ENCODE measurements at regions not wholly inside any gene's neighbourhood (a gene's known extent, or its start where the extent isn't known, plus 50 kb on each side); places are given as distances from the start of the nearest gene placed in this dataset.

- TF ChIP-seq SP1 (IDR thresholded peaks at IDR 0.05) (no peak), HNF4A (conservative IDR thresholded peaks at IDR 0.05) (no peak), CTCF (IDR thresholded peaks at IDR 0.05; ENCODE audit: low read depth, low read length, missing input control) (no peak), YY1 (IDR thresholded peaks at IDR 0.05) (no peak), TAF1 (conservative IDR thresholded peaks at IDR 0.05) (no peak)
Observed at GRCh38 chr13:24038405-24038804, 122.1 kb upstream of the SPATA13 start.
